ENCODE measurements at regions not wholly inside any gene's neighbourhood (a gene's known extent, or its start where the extent isn't known, plus 50 kb on each side); places are given as distances from the start of the nearest gene placed in this dataset.
A peak's percentile ranks its signal among the peaks of the same experiment; 100 is the strongest.

GRCh38 chr2:88396209-88396608 is 56.3 kb downstream of the FOXI3 start:
- H3K4me3 ChIP-seq (ENCODE audit: low read depth, low read length), result no peak overlapping the region
- no peak for TF ChIP-seq CTCF (IDR thresholded peaks at IDR 0.05; ENCODE audit: low read depth, low read length)

DNA sequence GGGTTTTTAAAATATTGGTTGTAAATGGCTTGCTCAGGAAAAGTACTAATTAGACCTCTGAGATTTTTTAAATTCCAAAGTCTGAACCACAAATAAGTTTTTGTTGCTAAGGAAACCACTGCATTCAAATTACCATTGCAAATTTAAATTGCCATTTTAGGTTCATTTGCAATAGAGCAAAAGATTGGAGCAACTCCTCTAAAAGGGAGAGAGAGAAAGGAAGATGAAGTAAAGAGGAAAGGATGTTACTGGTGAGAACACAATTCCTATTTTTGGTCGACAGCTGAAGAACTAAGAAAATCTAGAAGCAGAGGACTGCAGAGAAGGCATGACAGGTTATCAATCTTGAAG is 74.9 kb downstream of the FOXI3 start:
- no peak overlapping the region for H3K4me3 ChIP-seq (ENCODE audit: low read depth, low read length)
- TF ChIP-seq CTCF (IDR thresholded peaks at IDR 0.05; ENCODE audit: low read depth, low read length), result no peak

DNA sequence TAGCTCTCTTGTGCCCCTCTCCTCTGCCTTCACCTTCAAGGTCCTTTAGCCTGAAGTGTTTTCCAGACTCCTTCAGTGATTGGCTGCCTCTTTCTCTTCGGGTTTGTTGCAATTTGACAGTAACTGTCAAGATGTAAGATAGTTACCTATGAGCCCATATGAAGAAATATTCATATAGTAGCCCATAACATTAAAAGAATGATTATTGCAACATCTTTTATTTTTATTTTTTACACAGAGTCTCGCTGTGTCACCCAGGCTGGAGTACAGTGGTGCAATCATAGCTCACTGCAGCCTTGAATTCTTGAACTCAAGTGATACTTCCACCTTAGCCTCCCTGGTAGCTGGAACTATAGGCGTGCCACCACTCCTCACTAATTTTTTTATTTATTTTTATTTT is 80.5 kb downstream of the FOXI3 start:
- no peak for TF ChIP-seq CTCF (IDR thresholded peaks at IDR 0.05; ENCODE audit: low read depth, low read length)
- no peak overlapping the region for H3K4me3 ChIP-seq (ENCODE audit: low read depth, low read length)

DNA sequence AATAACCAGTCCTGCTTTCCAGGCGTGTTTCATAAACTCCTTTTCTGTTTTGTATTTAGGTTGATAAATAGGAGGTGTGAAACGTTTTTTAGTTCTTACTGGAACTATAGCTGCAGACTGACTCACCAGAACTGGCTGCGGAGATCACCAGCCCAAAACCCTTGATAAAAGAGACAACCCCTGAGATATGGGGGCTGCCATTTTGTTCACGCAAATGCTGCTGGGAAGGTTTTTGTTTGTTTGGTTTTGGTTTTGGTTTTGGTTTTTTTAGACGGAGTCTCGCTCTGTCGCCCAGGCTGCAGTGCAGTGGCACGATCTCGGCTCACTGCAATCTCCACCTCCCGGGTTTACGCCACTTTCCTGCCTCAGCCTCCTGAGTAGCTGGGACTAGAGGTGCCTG is 87.1 kb downstream of the FOXI3 start:
- peak overlapping the region; percentile 33 for H3K4me3 ChIP-seq (ENCODE audit: low read depth, low read length)

DNA sequence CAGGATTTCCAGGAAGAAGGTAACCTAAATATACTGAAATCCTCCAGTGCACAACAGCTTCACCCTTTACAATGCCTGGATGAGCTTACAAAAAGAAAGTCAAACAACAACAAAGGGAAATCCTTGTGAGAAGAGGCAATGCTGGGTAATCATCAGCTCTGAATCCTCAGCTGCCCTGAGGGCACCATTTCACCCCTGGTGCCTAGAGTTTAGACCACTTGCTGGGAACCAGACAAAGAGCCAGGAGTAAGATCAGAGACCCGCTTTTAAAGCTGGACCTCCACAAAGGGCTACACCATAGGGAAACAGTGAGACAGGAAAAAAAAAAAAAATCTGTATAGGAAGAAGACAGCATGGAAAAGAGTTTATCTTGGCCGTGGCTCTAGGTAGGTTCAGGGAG is 97.0 kb downstream of the FOXI3 start:
- TF ChIP-seq CTCF (IDR thresholded peaks at IDR 0.05; ENCODE audit: low read depth, low read length), result no peak
- H3K4me3 ChIP-seq (ENCODE audit: low read depth, low read length), result no peak overlapping the region

DNA sequence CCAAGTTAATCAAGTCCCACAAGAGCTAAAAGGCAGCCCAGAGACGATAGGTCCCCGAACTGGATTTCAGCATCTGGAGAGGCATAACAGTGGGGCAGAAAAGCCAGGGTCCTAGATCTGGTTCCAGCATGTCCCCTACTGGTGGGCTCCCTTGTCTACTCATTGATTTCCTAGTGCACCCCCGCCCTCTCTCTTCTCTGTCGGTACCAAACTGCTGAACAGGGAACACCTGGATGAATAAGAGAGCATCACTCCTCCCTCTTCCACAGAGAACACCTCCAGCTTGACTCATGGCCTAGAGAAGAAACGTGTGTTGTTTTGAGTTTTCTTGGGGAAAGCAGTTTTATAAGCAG is 101.3 kb downstream of the FOXI3 start:
- no peak overlapping the region for H3K4me3 ChIP-seq (ENCODE audit: low read depth, low read length)
- TF ChIP-seq CTCF (IDR thresholded peaks at IDR 0.05; ENCODE audit: low read depth, low read length), result no peak

DNA sequence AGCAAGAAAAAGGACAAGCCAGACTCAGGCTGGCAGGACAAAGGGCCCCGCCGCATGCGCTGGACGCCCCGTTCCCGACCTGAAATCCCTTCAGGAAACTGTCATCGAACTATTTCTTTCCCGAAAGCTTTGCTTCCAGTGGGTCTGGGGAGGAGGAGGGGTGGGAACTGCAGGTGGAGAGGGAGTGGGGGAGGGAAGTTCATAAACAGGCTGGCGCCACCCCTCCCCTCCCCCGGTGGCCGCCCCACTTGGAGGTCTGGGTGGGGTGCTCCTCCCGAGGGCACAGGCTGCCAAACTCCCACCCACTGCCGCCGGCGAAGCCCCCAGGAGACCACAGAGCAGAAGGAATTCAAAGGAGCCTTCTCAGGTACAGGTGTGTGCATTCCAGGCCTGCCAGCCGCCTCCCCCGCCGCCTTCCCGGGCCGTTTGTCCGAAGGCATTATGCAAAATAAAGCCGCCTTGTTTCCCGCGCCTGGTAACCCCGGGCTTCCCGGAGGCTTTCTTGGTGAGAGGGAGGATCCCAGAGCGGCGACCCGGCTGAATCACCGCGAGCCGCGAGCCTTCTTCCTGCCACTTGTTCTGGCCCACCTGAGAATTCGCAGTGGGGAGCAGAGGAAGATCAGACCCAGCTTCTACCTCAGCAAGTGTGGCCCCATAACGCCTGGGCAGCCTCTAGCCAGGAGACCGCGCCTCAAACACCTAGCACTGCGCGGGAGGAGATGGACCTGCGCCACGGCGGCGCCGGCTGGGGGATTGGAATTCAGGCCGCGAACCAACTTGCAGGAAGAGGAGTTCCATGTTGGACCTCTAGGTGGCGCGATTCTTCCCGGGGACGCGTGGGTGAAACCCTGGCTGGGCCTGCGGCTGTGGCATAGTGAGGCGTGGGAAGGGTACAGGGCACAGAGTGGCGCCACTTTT is 101.9 kb downstream of the FOXI3 start:
- peak; percentile 13; the same call in 1 of the 2 replicates for TF ChIP-seq CTCF (IDR thresholded peaks at IDR 0.05; ENCODE audit: low read depth, low read length)
- no peak overlapping the region for H3K4me3 ChIP-seq (ENCODE audit: low read depth, low read length)

- no peak for TF ChIP-seq CTCF (IDR thresholded peaks at IDR 0.05; ENCODE audit: low read depth, low read length)
Measured at GRCh38 chr2:88345842-88346241, 106.7 kb downstream of the FOXI3 start.

More at GRCh38 chr2:88345842-88346241, 106.7 kb downstream of the FOXI3 start:
- no peak overlapping the region for H3K4me3 ChIP-seq (ENCODE audit: low read depth, low read length)

Data from WI38 (cell line).